ENCODE measurements at regions not wholly inside any gene's neighbourhood (a gene's known extent, or its start where the extent isn't known, plus 50 kb on each side); places are given as distances from the start of the nearest gene placed in this dataset.

DNA sequence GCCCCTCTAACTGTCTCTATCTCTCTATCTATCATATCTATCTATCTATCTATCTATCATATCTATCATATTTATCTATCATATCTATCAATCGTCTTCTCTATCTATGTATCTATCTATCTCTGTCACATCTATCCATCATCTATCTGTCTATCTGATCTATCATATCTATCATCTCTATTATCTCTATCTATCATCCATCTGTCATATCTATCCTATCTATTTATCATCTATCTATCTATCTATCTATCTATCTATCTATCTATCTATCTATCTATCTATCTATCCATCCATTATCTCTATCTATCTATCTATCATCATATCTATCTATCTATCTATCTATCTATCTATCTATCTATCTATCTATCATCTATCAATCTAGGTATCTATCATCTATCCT lies 638.0 kb downstream of the DHX35 start:
- DNase-seq, result no peak

- DNase-seq, result no peak
Observed at GRCh38 chr20:39596554-39596953, 634.4 kb downstream of the DHX35 start.

GRCh38 chr20:39592371-39592770 lies 630.2 kb downstream of the DHX35 start:
- DNase-seq, result no peak

GRCh38 chr20:39588148-39588757 lies 626.1 kb downstream of the DHX35 start:
- no peak for DNase-seq

DNA sequence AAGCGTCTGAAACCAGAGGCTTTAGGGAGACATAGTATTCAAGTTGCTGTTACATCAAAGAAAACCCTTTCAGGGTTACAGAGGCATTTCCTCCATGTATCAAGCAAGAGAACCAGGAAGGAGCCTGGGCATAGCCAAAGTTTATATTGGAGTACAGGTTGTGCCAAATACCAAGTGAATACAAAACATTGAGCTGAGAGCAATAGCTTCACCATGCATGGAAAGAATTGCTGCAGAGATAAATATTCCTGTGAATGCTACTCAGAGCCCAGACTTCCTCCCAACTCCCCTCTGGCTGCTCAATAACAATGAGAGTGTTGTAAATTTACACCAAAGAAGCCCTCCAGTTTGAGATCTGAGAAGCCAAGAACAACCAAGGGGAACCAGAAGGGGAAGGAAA lies 618.9 kb downstream of the DHX35 start:
- DNase-seq, result no peak

DNA sequence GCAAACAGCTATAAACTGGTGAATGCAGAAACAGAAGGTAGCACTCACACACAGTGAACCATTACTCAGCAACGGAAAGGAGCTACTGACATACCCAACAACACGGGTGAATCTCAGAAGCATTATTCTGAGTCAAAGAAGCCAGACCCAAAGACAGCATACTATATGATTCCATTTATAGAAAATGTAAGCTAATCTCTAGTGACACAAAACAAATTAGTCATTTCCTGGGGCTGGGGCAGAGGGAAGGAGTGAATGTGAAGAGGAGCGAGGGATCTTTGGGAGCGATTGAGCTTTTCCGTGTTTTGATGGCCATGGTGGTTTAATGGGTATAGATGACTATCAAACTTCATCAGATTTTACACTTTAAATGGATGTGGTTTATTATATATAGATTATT lies 614.6 kb downstream of the DHX35 start:
- DNase-seq, result no peak

GRCh38 chr20:39574061-39574460 lies 611.9 kb downstream of the DHX35 start:
- DNase-seq, result no peak

DNA sequence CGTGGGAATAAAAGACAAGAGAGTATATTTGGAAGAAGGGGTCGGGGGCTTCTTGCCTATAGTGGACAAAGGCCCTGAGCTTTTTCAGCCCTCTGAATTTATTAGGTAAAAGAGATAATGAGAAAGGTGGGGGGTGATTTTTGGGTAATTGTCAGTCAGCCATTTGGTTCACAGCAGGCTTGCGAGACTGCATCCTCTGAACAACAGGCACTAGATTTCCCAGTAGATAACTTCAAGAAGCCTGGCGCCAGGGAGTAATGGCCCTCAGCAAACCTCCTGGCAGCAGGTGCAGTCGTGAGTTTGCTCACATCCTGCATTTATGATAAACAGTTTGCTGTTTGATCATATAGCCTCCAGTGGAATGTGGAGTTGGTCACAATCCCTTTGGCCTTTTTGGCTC lies 609.0 kb downstream of the DHX35 start:
- no peak for DNase-seq

DNA sequence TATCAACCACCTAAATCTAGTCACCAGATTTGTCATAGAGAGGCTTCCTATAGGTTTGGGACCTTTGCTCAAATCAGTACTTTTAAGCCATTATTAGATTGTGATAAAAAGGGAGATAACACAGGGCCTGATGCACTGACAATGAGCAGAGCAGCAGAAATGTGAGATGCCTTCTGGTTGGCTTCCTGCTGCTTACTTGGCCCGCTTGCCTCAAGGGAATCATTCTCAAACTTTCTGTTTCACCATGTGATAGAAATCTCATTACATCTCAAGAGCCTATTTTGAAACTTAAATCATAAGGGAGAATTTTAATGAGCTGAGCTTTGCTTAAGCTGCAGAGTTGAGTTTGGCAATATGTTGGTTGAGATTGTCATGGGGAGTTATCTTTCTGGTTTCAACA lies 606.0 kb downstream of the DHX35 start:
- peak; percentile 3 for DNase-seq

DNA sequence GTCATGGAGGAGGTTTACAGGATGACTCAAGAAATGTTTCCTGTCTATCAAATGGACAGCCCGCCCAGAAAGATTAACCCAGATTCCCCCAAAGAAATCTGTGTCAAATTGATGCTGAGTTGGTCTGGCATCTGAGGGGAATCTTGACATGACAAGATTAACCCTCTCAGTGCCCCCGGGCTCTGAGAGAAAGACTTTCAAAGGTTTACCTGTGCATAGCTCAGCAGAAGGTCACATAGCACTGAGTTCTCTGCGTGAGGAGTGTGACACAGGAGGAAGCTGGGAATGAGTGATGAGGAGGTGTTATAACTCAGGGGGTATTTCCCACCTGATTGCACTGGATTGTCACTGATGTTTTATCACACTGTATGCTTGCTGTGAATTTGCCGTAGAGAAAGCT lies 601.2 kb downstream of the DHX35 start:
- peak; percentile 51 for DNase-seq

DNA sequence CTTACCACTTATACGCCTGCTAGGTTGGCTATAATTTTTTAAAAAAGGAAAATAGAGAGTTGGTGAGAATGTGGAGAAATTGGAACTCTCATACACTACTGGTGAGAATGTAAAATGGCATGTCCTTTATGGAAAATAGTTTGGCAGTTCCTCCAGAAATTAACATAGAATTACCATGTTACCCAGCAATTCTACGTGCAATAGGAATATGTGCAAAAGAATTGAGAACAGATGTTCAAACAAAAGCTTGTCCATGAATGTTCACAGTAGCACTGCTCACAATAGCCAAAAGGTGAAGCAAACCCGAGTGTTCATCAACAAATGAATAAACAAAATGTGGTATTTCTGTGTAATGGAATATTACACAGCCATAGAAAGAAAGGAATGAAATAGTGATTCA lies 592.2 kb downstream of the DHX35 start:
- DNase-seq, result no peak

DNA sequence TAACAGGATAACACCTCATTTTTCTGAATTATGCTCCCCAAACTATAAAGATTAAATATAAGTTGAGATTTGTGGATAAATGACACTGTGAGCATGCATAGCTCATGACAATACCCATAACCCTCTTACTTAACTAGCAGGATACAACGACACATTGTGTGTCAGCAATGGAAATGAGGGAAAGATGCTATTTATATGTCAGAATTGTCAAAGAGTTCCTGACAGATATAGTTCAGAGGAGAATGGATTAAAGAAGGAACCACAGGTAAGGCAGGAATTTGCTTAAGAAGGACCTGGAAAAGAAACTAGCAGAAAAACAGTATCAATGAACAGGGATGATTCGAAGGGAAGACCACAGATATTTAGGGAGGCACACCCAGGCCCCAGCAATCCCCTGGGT lies 591.0 kb downstream of the DHX35 start:
- DNase-seq, result no peak

DNA sequence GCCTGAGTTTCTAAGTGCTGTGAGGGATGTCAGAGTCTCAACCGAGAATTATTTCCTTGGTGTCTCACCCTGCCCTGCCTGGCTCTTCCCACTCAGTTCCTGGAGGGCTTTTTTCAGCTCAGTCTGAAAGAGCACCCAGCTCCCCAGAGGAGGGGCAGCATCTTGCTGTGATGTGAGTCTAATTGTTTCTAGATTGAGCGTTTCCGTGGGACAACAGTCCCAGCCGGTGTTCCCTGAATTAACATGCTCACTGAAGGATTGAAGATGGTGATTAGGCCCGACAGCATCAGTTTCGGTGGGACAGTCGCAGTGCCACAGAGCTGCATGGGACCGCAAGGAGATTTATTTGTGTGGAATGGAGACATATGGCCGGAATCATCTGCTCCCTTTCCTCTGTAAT lies 587.6 kb downstream of the DHX35 start:
- no peak for DNase-seq

DNA sequence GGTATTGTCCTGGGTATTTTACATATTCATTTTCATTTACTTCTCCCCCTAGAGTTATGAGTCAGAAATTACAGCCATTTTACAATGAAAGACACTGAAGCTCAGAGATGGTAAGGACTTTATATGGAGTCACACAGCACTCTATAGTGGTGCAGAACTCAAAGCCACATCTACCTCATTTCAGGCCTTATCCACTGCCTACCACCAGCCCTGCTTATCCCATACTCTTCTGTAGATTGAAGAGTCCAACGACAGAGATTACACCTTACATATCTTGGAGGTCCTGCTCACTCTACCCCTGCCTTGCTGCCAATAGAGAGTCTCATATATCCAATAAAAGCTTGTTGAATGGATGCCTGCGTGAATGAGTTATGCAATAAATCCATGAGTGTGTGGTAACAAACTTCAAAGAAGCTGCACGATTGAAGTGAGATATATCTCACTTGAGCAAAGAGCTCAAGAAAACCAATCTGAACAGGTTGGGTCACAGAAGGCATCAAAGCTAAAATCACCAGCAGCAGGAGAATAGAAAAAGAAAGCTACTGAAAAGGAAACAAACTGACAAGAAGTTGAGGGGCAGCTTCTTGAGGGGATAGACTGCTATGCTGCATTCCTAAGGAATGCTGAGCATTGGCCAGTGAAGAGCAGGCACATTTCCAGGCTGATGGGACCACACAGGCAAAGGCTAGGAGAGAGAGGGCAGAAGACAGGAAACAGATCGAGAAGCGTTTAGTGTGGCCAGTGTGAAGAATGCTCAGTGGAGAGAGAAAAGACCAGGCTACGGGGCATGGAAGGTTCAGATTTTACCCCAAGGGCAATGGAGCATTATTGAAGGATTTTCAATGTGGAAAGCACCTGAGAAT lies 585.6 kb downstream of the DHX35 start:
- no peak for DNase-seq

- DNase-seq, result no peak
Observed at GRCh38 chr20:39541136-39541803, 579.1 kb downstream of the DHX35 start.

DNA sequence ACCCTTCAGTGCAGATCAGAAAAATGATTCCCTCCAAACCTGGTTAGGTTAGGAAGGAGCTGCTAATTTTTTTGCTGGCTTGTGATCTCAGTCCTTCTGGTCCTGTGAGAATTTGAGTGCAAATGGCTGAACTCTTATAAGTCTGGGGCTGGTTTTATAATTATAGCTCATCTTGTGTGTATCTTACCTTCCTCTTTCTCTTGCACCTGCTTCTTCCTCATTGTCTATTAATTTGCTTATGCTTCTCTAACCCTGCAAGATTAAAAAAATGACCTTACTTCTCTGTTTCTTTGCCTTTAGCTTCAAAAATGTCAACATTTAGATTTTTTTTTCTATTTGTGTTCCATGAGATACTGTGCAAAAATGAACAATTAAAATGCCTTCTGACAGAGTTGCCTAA lies 576.2 kb downstream of the DHX35 start:
- DNase-seq, result no peak

GRCh38 chr20:39535301-39535700 lies 573.2 kb downstream of the DHX35 start:
- DNase-seq, result no peak

GRCh38 chr20:39534846-39535245 lies 572.7 kb downstream of the DHX35 start:
- no peak for DNase-seq

DNA sequence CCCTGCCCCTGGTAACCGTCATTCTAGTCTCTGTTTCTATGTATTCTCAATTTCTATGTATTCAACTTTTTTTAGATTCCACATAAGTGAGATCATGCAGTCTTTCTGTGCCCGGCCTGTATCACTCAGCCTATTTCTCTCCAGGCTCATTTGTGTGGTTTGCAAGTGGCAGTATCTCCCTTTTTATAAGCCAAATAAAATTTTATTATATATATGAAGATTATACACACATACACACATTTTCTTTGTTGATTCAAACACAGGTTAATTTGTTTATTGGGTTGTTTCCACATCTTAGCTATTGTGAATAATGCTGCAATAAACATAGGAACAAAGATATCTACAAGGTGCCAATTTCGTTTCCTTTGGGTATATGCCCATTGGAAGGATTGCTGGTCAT lies 571.7 kb downstream of the DHX35 start:
- no peak for DNase-seq

- no peak for DNase-seq
Observed at GRCh38 chr20:39532205-39532604, 570.1 kb downstream of the DHX35 start.

DNA sequence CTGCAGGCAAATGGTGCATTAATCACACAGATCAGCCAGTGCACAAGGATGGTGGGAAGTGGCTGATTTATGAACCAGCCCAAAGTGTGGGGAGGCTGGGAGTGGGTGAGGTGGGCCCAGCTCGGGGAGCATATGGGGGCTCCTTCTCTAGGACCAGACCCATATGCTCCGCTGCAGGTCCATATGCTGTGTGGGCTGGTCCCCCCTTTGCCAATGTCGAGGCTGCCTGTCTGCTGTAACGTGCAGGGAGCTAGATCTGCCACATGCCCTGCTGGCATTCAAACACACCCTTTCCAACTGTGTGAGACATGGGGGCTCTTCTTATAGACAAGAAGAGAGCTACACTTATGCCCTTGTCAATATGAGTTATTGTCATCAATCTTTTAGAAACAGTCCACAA lies 566.3 kb downstream of the DHX35 start:
- no peak for DNase-seq

DNA sequence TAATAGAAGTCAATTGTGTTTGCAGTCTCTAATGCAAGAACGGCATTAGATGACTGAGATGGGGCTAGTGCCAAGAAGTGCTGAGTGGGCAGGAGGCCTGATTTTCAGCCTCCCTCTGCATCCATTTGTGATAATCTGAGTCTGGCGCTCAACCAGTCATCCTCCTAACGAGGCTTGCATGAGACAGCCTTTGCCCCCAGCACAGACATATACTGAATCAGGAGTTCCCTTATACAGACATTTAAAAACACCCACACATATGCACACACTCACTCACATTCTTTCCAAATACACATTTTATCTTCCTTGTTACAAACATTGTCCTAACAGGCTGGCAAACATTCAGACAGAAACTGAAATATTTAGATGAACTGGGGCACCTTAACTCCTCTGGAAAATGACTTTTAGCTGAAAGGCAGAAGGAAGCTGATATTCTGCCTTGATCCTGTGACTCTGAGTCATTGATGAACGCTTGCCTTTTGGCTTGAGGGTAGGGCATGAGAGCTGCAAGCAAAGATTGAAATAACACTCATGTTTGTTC lies 562.3 kb downstream of the DHX35 start:
- DNase-seq, result no peak

DNA sequence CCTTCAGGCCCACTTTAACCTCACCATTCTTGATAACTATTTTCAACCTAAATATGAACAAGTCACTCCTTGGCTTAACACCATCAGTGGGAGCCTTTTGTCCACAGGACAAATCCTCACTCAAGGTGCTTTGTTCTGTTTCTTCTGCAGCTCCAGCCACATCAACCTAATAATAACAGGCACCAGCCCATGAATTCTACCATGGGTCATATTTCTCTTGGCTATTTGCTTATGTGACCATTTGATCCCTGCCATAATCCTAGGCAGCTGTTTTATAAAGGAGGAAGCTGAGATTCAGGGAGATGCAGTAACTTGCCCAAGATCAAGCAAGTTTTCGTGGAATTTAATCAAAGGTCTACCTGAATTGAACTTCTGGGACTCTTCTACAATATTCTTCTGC lies 561.3 kb downstream of the DHX35 start:
- no peak for DNase-seq

- DNase-seq, result no peak
Observed at GRCh38 chr20:39518654-39519053, 556.5 kb downstream of the DHX35 start.
